Right atrium auricular region (tissue), 2 donors: ENCODE measurements at regions not wholly inside any gene's neighbourhood (a gene's known extent, or its start where the extent isn't known, plus 50 kb on each side); places are given as distances from the start of the nearest gene placed in this dataset.

Source experiments
- DNase-seq: peaks from one replicate; pipeline ENCODE4 v3.0.0-alpha.2; 2019; ENCODE audit warnings: low spot score
- H3K27ac ChIP-seq, 2 donors: fragments of 200-600 bp; sonication (generic); 1 replicate in 1 of 2; 2 replicates in 1 of 2; pipeline ENCODE4 v1.5.1; 2016 to 2019
- H3K27me3 ChIP-seq, 2 donors: fragments of 200-600 bp; sonication (generic); one replicate each; pipeline versions ENCODE4 v1.5.1 to v1.6.0; 2017 to 2019
- H3K36me3 ChIP-seq: fragments of 200-600 bp; sonication (generic); one replicate; pipeline ENCODE4 v1.5.1; 2016
- H3K4me1 ChIP-seq, 2 donors: fragments of 200-600 bp; sonication (generic); one replicate each; pipeline versions ENCODE4 v1.5.1 to v1.6.0; 2017 to 2019
- H3K4me3 ChIP-seq, 2 donors: fragments of 200-600 bp; sonication (generic); 1 replicate in 1 of 2; 2 replicates in 1 of 2; pipeline ENCODE4 v1.5.1; 2017 to 2019; ENCODE audit warnings: mild to moderate bottlenecking in 1 of 2, moderate library complexity in 1 of 2
- H3K9me3 ChIP-seq, 2 donors: fragments of 200-600 bp; sonication (generic); one replicate each; pipeline ENCODE4 v1.5.1; 2019
- TF ChIP-seq, protein P1 (sequence below), 2 donors: fragments of 200-600 bp; sonication (generic); IDR thresholded peaks; one replicate each; pipeline ENCODE4 v1.5.1; 2019; ENCODE audit warnings: antibody characterized with exemption in 2 of 2

DNA sequence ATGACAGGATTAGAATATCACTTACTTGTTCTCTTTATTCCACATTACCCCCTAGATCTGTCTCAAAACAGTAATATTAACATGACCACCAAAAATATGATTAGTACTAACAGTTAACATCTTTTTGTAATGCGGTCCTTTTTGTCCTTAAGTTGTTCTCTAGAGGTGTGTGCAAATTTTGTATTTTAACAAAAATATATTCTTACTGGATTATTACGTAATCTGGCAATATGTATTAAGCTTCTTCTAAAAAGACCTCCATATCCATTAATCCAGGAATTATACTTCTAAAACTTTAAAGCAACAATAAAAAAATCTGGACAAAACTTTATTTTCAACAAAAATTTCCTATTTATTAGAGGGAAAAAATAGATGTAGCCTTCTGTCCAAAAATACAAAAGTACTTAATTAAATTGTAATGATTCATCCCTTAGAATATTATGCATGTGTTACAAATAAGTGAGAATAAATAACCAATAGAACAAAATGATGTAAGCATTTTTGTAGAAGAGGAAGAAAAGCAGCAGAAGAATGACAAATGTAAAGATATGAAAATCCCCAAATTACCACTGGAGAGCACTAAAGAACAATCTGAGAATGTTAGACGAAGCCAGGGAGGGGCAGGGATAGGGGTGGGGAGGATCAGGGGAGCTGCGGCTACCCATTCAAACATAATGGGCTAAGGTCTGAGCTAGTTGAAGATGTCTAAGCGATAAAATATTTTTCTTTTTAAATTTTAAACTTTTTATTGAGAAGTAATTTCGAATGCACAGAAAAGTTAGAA lies 945.6 kb downstream of the MCTP2 start:
- Histone ChIP-seq H3K27me3 (no peaks in the 10 kb centered on the region), H3K9me3 (peaks cover 0 to 13% of the 10 kb centered on the region in 2 donors), H3K4me1 (no peaks in the 10 kb centered on the region), H3K4me3 (no peak overlapping the region), H3K36me3 (no peaks in the 10 kb centered on the region), H3K27ac (no peak overlapping the region)
- DNase-seq, result no peak
- TF ChIP-seq, protein P1, sequence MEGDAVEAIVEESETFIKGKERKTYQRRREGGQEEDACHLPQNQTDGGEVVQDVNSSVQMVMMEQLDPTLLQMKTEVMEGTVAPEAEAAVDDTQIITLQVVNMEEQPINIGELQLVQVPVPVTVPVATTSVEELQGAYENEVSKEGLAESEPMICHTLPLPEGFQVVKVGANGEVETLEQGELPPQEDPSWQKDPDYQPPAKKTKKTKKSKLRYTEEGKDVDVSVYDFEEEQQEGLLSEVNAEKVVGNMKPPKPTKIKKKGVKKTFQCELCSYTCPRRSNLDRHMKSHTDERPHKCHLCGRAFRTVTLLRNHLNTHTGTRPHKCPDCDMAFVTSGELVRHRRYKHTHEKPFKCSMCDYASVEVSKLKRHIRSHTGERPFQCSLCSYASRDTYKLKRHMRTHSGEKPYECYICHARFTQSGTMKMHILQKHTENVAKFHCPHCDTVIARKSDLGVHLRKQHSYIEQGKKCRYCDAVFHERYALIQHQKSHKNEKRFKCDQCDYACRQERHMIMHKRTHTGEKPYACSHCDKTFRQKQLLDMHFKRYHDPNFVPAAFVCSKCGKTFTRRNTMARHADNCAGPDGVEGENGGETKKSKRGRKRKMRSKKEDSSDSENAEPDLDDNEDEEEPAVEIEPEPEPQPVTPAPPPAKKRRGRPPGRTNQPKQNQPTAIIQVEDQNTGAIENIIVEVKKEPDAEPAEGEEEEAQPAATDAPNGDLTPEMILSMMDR (IDR thresholded peaks at IDR 0.05), result no peak

DNA sequence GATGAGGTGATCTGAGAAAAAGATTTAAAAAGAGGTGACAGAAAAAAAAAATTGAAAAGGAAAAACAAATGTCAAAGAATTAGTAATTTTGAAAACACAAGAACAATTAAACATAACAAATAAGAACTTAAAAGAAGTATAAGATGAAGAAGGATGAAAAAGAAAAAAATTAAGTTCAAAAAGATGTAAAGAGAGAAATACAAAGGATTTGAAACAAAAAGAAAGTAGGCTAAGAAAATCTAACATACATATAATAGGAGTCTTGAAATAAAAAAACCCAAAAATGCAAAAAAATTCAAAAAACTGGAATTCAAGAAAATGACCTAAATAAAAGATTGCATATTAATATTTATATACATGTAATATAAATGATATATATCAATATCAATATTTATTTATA lies 949.2 kb downstream of the MCTP2 start:
- no peaks in the 10 kb centered on the region for H3K27me3 ChIP-seq
- no peak overlapping the region for H3K4me3 ChIP-seq
- DNase-seq, result no peak
- peaks cover 0 to 13% of the 10 kb centered on the region in 2 donors for H3K9me3 ChIP-seq
- TF ChIP-seq, protein P1 (IDR thresholded peaks at IDR 0.05), result no peak
- H3K36me3 ChIP-seq, result no peaks in the 10 kb centered on the region
- H3K4me1 ChIP-seq, result no peaks in the 10 kb centered on the region
- H3K27ac ChIP-seq, result no peak overlapping the region

DNA sequence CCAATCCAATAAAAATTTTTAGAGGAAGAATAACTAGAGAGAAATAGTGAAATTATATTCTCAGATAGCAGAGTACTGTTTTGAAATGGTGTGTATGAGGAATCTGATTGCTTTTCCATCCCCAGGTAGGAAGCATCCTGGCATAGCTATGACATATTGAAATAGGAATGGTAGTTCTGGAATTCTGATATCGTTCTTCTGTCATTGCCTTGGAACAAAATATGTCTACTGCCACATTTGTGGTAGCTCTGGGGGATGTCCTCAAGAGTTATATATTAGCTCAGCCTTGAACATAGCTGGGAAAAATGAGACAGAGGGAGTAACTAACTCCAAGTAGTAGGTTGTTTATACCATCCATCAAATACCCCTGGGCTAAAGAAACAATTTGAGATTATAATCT lies 950.7 kb downstream of the MCTP2 start:
- Histone ChIP-seq H3K36me3 (no peaks in the 10 kb centered on the region), H3K27me3 (no peaks in the 10 kb centered on the region), H3K4me1 (no peaks in the 10 kb centered on the region), H3K4me3 (no peak overlapping the region), H3K9me3 (peaks cover 0 to 13% of the 10 kb centered on the region in 2 donors), H3K27ac (no peak overlapping the region)
- no peak for DNase-seq
- TF ChIP-seq, protein P1 (IDR thresholded peaks at IDR 0.05), result no peak

GRCh38 chr15:95192923-95193322 lies 961.6 kb downstream of the MCTP2 start:
- Histone ChIP-seq H3K4me1 (no peaks in the 10 kb centered on the region), H3K36me3 (no peaks in the 10 kb centered on the region), H3K27ac (no peak overlapping the region), H3K27me3 (no peaks in the 10 kb centered on the region), H3K9me3 (no peaks in the 10 kb centered on the region), H3K4me3 (no peak overlapping the region)
- TF ChIP-seq, protein P1 (IDR thresholded peaks at IDR 0.05), result no peak
- DNase-seq, result no peak

- no peak for DNase-seq
- H3K27ac ChIP-seq, result no peak overlapping the region
- no peak overlapping the region for H3K4me3 ChIP-seq
- H3K36me3 ChIP-seq, result no peaks in the 10 kb centered on the region
- H3K27me3 ChIP-seq, result no peaks in the 10 kb centered on the region
- H3K9me3 ChIP-seq, result peaks cover 0 to 2% of the 10 kb centered on the region in 2 donors
- TF ChIP-seq, protein P1 (IDR thresholded peaks at IDR 0.05), result no peak
- H3K4me1 ChIP-seq, result no peaks in the 10 kb centered on the region
Observed at GRCh38 chr15:95194746-95195145, 963.4 kb downstream of the MCTP2 start.
